ENCODE measurements at regions not wholly inside any gene's neighbourhood (a gene's known extent, or its start where the extent isn't known, plus 50 kb on each side); places are given as distances from the start of the nearest gene placed in this dataset.

DNA sequence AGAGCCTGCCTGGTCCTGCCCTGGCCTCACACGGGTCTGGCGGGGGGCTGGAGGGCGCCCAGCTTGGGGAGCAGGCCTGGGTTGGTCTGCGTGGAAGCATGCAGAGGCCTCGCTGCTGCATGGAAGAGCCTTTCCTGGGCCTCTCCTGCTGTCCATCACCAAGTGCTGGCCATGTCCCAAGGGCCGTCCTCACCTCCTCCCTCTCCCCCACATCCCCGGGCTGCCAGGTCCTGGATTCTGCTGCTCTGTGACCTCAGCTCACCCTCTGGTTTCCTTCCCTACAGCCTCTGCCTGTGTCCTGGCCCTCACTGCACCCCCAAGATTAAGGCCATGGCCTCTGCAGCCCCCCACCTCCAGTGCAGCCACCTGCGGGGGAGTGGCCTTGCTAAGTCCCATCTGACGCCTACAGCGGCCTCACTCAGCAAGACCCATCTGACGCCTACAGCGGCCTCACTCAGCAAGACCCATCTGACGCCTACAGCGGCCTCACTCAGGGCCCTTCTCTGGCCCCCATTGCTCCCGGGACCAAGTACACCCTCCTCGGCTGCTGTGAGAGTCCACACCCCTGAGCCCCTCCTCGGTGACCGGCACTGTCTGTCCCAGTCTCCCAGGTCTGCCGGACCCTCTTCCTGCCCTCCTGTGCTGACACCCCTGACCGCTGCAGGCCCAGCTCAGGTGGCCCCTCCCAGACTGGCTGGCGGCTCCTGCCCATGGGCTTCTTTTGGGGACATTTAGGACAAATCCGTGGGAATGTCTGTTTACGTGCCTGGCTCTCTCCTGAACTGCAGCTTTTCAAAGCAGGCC, 119.5 kb upstream of the B3GAT1 start:
- Histone ChIP-seq H3K9me3 (no peaks in the 10 kb centered on the region), H3K4me1 (peaks cover 0 to 5% (median 0%) of the 10 kb centered on the region in 4 donors), H3K4me3 (no peak overlapping the region), H3K27me3 (peaks cover 0 to 35% (median 0%) of the 10 kb centered on the region in 4 donors), H3K27ac (replicated peaks in 1 of 4) (no peak overlapping the region), H3K36me3 (no peaks in the 10 kb centered on the region)
- intact Hi-C loops (cut with DNase I): no loop called here
- no peak for DNase-seq (ENCODE audit: extremely low spot score)
- TF ChIP-seq POLR2AphosphoS5 (IDR thresholded peaks at IDR 0.05): no peak
- no peak for TF ChIP-seq POLR2A (IDR thresholded peaks at IDR 0.05; ENCODE audit: low read depth)
- TF ChIP-seq EP300 (IDR thresholded peaks at IDR 0.05): no peak
- no peak for TF ChIP-seq CTCF (IDR thresholded peaks at IDR 0.05)
- 79% methylated on average over 17 of the region's 23 CpGs for WGBS

GRCh38 chr11:134530636-134531326, 118.7 kb upstream of the B3GAT1 start:
- 67% methylated on average over 14 of the region's 14 CpGs for WGBS
- Histone ChIP-seq H3K36me3 (no peaks in the 10 kb centered on the region), H3K27me3 (peaks cover 0 to 27% (median 0%) of the 10 kb centered on the region in 4 donors), H3K27ac (replicated peaks in 1 of 4) (no peak overlapping the region), H3K4me3 (no peak overlapping the region), H3K4me1 (peaks cover 0 to 5% (median 0%) of the 10 kb centered on the region in 4 donors), H3K9me3 (no peaks in the 10 kb centered on the region)
- DNase-seq (ENCODE audit: extremely low spot score): no peak
- TF ChIP-seq EP300 (IDR thresholded peaks at IDR 0.05): no peak
- no peak for TF ChIP-seq POLR2A (IDR thresholded peaks at IDR 0.05; ENCODE audit: low read depth)
- no peak for TF ChIP-seq CTCF (IDR thresholded peaks at IDR 0.05)
- TF ChIP-seq POLR2AphosphoS5 (IDR thresholded peaks at IDR 0.05): no peak
- intact Hi-C loops (cut with DNase I): no loop called here

- WGBS: 81% methylated on average over 26 of the region's 26 CpGs
- no peak for DNase-seq (ENCODE audit: extremely low spot score)
- no peaks in the 10 kb centered on the region for H3K36me3 ChIP-seq
- peaks cover 0 to 5% (median 0%) of the 10 kb centered on the region in 4 donors for H3K4me1 ChIP-seq
- H3K4me3 ChIP-seq: no peak overlapping the region
- H3K27ac ChIP-seq (replicated peaks in 1 of 4): no peak overlapping the region
- no peak for TF ChIP-seq POLR2AphosphoS5 (IDR thresholded peaks at IDR 0.05)
- no peak for TF ChIP-seq CTCF (IDR thresholded peaks at IDR 0.05)
- TF ChIP-seq POLR2A (IDR thresholded peaks at IDR 0.05; ENCODE audit: low read depth): no peak
- no peak for TF ChIP-seq EP300 (IDR thresholded peaks at IDR 0.05)
- H3K27me3 ChIP-seq: peaks cover 0 to 18% (median 0%) of the 10 kb centered on the region in 4 donors
- no peaks in the 10 kb centered on the region for H3K9me3 ChIP-seq
- intact Hi-C loops (cut with DNase I): no loop called here
Observed at GRCh38 chr11:134529212-134530096, 117.4 kb upstream of the B3GAT1 start.

- Histone ChIP-seq H3K4me3 (no peak overlapping the region), H3K27ac (replicated peaks in 1 of 4) (no peak overlapping the region), H3K9me3 (no peaks in the 10 kb centered on the region), H3K36me3 (no peaks in the 10 kb centered on the region), H3K4me1 (peaks cover 0 to 5% (median 0%) of the 10 kb centered on the region in 4 donors), H3K27me3 (peaks cover 0 to 18% (median 0%) of the 10 kb centered on the region in 4 donors)
- TF ChIP-seq POLR2AphosphoS5 (IDR thresholded peaks at IDR 0.05) (no peak), CTCF (IDR thresholded peaks at IDR 0.05) (no peak), POLR2A (IDR thresholded peaks at IDR 0.05; ENCODE audit: low read depth) (no peak), EP300 (IDR thresholded peaks at IDR 0.05) (no peak)
- intact Hi-C loops (cut with DNase I): no loop called here
- DNase-seq (ENCODE audit: extremely low spot score): no peak
- 90% methylated on average over 8 of the region's 8 CpGs for WGBS
Observed at GRCh38 chr11:134528453-134528852, 116.4 kb upstream of the B3GAT1 start.

All from esophagus muscularis mucosa (tissue), 4 donors.